ENCODE measurements at regions not wholly inside any gene's neighbourhood (a gene's known extent, or its start where the extent isn't known, plus 50 kb on each side); places are given as distances from the start of the nearest gene placed in this dataset.

DNA sequence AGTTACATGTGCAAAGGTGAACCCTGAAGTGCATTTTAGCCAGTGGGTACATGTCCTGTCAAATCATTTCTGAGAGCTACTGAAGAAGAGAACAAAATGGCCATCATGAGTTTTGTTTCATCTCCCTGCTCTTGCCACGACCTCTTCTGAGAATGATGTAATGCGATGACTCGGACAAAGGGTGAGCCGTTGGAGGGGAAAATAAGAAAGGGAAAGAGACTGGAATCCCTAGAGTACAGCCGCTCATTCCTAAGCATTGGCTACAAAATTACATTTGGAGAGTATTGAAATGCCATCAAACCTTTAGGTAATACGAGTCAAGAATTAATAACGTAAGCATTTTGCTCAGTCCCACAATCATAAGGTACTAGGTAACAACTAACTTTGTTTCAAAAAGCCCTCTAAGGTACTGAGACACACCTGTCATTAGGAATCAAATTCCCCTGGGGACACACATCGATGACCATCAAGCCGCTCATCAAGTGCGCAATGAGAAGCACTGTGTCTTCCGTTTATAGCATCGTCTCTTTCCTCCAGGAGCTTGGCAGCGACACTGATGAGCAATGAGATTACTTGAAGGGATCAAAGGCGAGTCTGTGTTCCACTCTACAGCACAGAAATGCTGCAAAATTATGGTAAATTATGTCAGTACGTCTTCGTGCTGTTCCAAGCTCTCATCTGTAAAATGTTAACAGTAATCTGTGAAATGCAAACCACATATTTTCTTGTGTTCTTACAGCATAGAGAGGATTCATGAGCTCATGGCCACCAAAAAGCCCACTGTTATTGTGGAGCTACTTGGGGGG lies 97.3 kb upstream of the PIEZO2 start:
- H3K4me3 Mint-ChIP-seq, result no peak overlapping the region
- no peaks in the 10 kb centered on the region for H3K36me3 Mint-ChIP-seq (ENCODE audit: low read depth)
- no peaks in the 10 kb centered on the region for H3K9me3 Mint-ChIP-seq
- TF ChIP-seq, protein P1, sequence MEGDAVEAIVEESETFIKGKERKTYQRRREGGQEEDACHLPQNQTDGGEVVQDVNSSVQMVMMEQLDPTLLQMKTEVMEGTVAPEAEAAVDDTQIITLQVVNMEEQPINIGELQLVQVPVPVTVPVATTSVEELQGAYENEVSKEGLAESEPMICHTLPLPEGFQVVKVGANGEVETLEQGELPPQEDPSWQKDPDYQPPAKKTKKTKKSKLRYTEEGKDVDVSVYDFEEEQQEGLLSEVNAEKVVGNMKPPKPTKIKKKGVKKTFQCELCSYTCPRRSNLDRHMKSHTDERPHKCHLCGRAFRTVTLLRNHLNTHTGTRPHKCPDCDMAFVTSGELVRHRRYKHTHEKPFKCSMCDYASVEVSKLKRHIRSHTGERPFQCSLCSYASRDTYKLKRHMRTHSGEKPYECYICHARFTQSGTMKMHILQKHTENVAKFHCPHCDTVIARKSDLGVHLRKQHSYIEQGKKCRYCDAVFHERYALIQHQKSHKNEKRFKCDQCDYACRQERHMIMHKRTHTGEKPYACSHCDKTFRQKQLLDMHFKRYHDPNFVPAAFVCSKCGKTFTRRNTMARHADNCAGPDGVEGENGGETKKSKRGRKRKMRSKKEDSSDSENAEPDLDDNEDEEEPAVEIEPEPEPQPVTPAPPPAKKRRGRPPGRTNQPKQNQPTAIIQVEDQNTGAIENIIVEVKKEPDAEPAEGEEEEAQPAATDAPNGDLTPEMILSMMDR (IDR thresholded peaks at IDR 0.05), result no peak
- no peak overlapping the region for H3K27ac Mint-ChIP-seq
- DNase-seq, result no peak
- H3K27me3 Mint-ChIP-seq (ENCODE audit: insufficient read depth), result peaks cover 8% of the 10 kb centered on the region
- 0 out of 2 replicates have a peak, but pooled peaks cover 1% of the 10 kb centered on the region for H3K4me1 Mint-ChIP-seq (ENCODE audit: low read depth)

DNA sequence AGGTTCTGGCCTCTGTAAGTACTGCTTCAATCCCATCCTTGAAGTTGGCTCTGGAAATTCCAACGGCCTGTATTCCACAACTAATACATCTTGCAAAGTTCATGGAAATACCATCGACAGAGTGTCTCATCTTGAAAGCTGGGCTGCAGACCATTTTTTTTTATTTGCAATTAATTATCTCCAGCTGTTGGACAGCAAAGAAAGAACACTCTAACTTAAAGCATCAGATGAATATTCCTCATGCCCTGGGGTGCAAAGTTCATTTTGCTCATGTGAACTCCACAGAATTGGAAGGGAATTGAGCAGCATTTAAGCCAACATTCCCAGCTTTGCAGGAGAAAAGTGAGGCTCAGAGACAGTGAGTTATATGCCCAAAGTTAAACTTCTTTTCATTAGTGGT lies 96.5 kb upstream of the PIEZO2 start:
- H3K36me3 Mint-ChIP-seq (ENCODE audit: low read depth), result no peaks in the 10 kb centered on the region
- H3K9me3 Mint-ChIP-seq, result no peaks in the 10 kb centered on the region
- H3K27me3 Mint-ChIP-seq (ENCODE audit: insufficient read depth), result peaks cover 8% of the 10 kb centered on the region
- TF ChIP-seq, protein P1 (IDR thresholded peaks at IDR 0.05), result no peak
- no peak overlapping the region for H3K27ac Mint-ChIP-seq
- no peak for DNase-seq
- H3K4me1 Mint-ChIP-seq (ENCODE audit: low read depth), result no peaks in the 10 kb centered on the region
- H3K4me3 Mint-ChIP-seq, result no peak overlapping the region

DNA sequence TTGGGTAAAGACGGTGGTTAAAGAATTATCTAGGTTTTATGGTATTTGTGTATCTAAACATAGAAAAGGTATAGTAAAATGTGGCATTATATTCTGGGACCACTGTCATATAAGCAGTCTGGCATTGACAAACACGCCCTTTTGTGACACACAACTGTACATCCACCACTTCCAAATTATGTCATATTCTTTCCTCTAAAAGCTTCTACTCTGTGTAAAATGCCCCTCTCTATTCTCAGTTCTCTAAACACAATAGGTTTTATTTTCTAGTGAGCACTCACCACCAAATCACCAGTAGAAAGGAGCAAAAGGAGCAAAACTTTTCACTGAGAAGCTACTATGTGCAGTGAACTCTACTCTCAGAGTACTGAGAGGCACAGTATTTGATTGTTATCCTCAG lies 88.1 kb upstream of the PIEZO2 start:
- Mint-ChIP-seq H3K27ac (no peak overlapping the region), H3K4me3 (no peak overlapping the region), H3K36me3 (ENCODE audit: low read depth) (no peaks in the 10 kb centered on the region), H3K27me3 (ENCODE audit: insufficient read depth) (no peaks in the 10 kb centered on the region; the same call in none of the 2 replicates), H3K4me1 (ENCODE audit: low read depth) (no peaks in the 10 kb centered on the region), H3K9me3 (no peaks in the 10 kb centered on the region)
- no peak for DNase-seq
- TF ChIP-seq, protein P1 (IDR thresholded peaks at IDR 0.05), result no peak

DNA sequence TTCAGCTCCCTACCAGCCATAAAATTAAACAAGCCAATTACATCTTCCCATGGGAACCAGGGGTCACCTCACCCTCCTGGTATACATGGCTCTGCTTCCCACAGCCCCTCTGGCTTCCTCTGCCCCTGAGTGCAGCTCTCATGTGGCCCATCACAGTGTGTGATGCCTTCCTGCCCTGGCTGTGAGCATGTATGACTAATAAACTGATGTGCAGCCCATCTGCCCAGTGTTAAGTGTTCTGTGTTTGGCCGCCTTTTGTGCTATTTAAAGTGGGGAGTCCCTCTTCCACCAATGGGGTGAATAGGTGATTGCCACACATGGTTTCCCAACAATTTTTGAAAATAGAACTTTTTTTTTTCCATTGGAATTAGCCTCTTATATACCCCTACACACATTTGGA lies 87.7 kb upstream of the PIEZO2 start:
- H3K9me3 Mint-ChIP-seq, result no peaks in the 10 kb centered on the region
- no peaks in the 10 kb centered on the region for H3K4me1 Mint-ChIP-seq (ENCODE audit: low read depth)
- H3K27me3 Mint-ChIP-seq (ENCODE audit: insufficient read depth), result no peaks in the 10 kb centered on the region; the same call in none of the 2 replicates
- H3K27ac Mint-ChIP-seq, result no peak overlapping the region
- no peaks in the 10 kb centered on the region for H3K36me3 Mint-ChIP-seq (ENCODE audit: low read depth)
- TF ChIP-seq, protein P1 (IDR thresholded peaks at IDR 0.05), result no peak
- H3K4me3 Mint-ChIP-seq, result no peak overlapping the region
- DNase-seq, result no peak

DNA sequence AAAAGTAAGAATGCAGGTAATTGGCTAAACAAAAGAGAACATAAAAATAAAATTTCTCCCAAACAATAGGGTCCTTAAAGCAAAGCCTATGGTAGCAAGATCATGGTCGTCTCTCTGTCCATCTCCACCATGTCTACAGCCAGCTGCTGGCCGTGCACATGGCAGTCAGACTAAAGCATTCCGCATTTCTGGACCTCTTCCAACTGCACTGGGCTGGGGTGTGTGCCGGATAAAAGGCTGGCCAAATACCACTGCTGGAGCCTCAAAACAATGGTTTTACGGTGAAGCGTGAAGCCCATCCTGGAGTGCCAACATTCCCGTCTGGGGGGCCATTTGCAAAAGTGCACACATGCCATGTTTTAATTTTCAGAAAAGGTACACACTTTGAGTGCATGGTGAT lies 74.8 kb upstream of the PIEZO2 start:
- TF ChIP-seq, protein P1 (IDR thresholded peaks at IDR 0.05), result no peak
- no peak for DNase-seq
- Mint-ChIP-seq H3K36me3 (ENCODE audit: low read depth) (no peaks in the 10 kb centered on the region), H3K4me3 (no peak overlapping the region), H3K4me1 (ENCODE audit: low read depth) (no peaks in the 10 kb centered on the region), H3K9me3 (no peaks in the 10 kb centered on the region), H3K27ac (no peak overlapping the region), H3K27me3 (ENCODE audit: insufficient read depth) (peaks cover 6% of the 10 kb centered on the region; the same call in 1 of the 2 replicates)

Data from HFFc6 (cell line).